ENCODE measurements at regions not wholly inside any gene's neighbourhood (a gene's known extent, or its start where the extent isn't known, plus 50 kb on each side); places are given as distances from the start of the nearest gene placed in this dataset.

- Histone ChIP-seq H3K56ac (ENCODE audit: low read length) (no peak overlapping the region), H3K27ac (ENCODE audit: low read depth, low read length) (no peak overlapping the region), H3K79me1 (ENCODE audit: low read length) (no peaks in the 10 kb centered on the region), H3K27me3 (ENCODE audit: insufficient read depth, low read length, poor library complexity) (no peaks in the 10 kb centered on the region), H3K4me2 (ENCODE audit: low read length) (no peak overlapping the region), H4K5ac (ENCODE audit: low read length) (no peak overlapping the region), H3K36me3 (ENCODE audit: control insufficient read depth, insufficient read depth, low read length) (no peaks in the 10 kb centered on the region), H2BK120ac (ENCODE audit: low read depth, low read length) (no peak overlapping the region), H3K79me2 (ENCODE audit: control insufficient read depth, insufficient read depth, low read length) (no peaks in the 10 kb centered on the region), H3K4me1 (ENCODE audit: control insufficient read depth, low read depth, low read length) (no peaks in the 10 kb centered on the region), H3K23ac (ENCODE audit: low read length) (no peak overlapping the region), H2BK15ac (replicated peaks; ENCODE audit: low read depth) (no peak overlapping the region), H3K9ac (ENCODE audit: low read length) (no peak overlapping the region), H2AK5ac (ENCODE audit: low read length) (no peak overlapping the region), H3K4ac (ENCODE audit: low read depth, low read length) (no peak overlapping the region), H3K18ac (ENCODE audit: low read length) (no peak overlapping the region), H4K8ac (ENCODE audit: low read depth, low read length) (no peak overlapping the region), H3K4me3 (ENCODE audit: low read length) (no peak overlapping the region), H2BK5ac (ENCODE audit: low read length) (no peak overlapping the region)
- no peak for DNase-seq
- no CpG with 5 or more reads among the region's 7 CpGs for WGBS (ENCODE audit: extremely low coverage, insufficient coverage, low lambda C conversion rate)
These were observed 243.3 kb upstream of the COL8A1 start for GRCh38 chr3:99394831-99395778.

- Histone ChIP-seq H3K4ac (ENCODE audit: low read depth, low read length) (no peak overlapping the region), H2AK5ac (ENCODE audit: low read length) (no peak overlapping the region), H3K18ac (ENCODE audit: low read length) (no peak overlapping the region), H3K79me1 (ENCODE audit: low read length) (no peaks in the 10 kb centered on the region), H3K23ac (ENCODE audit: low read length) (no peak overlapping the region), H3K36me3 (ENCODE audit: control insufficient read depth, insufficient read depth, low read length) (no peaks in the 10 kb centered on the region), H3K79me2 (ENCODE audit: control insufficient read depth, insufficient read depth, low read length) (no peaks in the 10 kb centered on the region), H3K27ac (ENCODE audit: low read depth, low read length) (no peak overlapping the region), H3K27me3 (ENCODE audit: insufficient read depth, low read length, poor library complexity) (no peaks in the 10 kb centered on the region), H2BK15ac (replicated peaks; ENCODE audit: low read depth) (no peak overlapping the region), H4K8ac (ENCODE audit: low read depth, low read length) (no peak overlapping the region), H3K4me2 (ENCODE audit: low read length) (no peak overlapping the region), H3K9ac (ENCODE audit: low read length) (no peak overlapping the region), H4K5ac (ENCODE audit: low read length) (no peak overlapping the region), H3K4me3 (ENCODE audit: low read length) (no peak overlapping the region), H3K56ac (ENCODE audit: low read length) (no peak overlapping the region), H2BK5ac (ENCODE audit: low read length) (no peak overlapping the region), H3K4me1 (ENCODE audit: control insufficient read depth, low read depth, low read length) (no peaks in the 10 kb centered on the region), H2BK120ac (ENCODE audit: low read depth, low read length) (no peak overlapping the region)
- DNase-seq, result no peak
- no CpG with 5 or more reads among the region's 2 CpGs for WGBS (ENCODE audit: extremely low coverage, insufficient coverage, low lambda C conversion rate)
These were observed 244.4 kb upstream of the COL8A1 start for GRCh38 chr3:99393961-99394360.

- Histone ChIP-seq H3K79me2 (ENCODE audit: control insufficient read depth, insufficient read depth, low read length) (no peaks in the 10 kb centered on the region), H2BK15ac (replicated peaks; ENCODE audit: low read depth) (no peak overlapping the region), H3K4me1 (ENCODE audit: control insufficient read depth, low read depth, low read length) (no peaks in the 10 kb centered on the region), H2AK5ac (ENCODE audit: low read length) (no peak overlapping the region), H2BK5ac (ENCODE audit: low read length) (no peak overlapping the region), H3K27ac (ENCODE audit: low read depth, low read length) (no peak overlapping the region), H2BK120ac (ENCODE audit: low read depth, low read length) (no peak overlapping the region), H3K27me3 (ENCODE audit: insufficient read depth, low read length, poor library complexity) (no peaks in the 10 kb centered on the region), H3K18ac (ENCODE audit: low read length) (no peak overlapping the region), H4K5ac (ENCODE audit: low read length) (no peak overlapping the region), H3K36me3 (ENCODE audit: control insufficient read depth, insufficient read depth, low read length) (no peaks in the 10 kb centered on the region), H3K4me2 (ENCODE audit: low read length) (no peak overlapping the region), H4K8ac (ENCODE audit: low read depth, low read length) (no peak overlapping the region), H3K56ac (ENCODE audit: low read length) (no peak overlapping the region), H3K79me1 (ENCODE audit: low read length) (no peaks in the 10 kb centered on the region), H3K9ac (ENCODE audit: low read length) (no peak overlapping the region), H3K23ac (ENCODE audit: low read length) (no peak overlapping the region), H3K4me3 (ENCODE audit: low read length) (no peak overlapping the region), H3K4ac (ENCODE audit: low read depth, low read length) (no peak overlapping the region)
- no peak for DNase-seq
These were observed 249.6 kb upstream of the COL8A1 start for GRCh38 chr3:99388780-99389179.

- Histone ChIP-seq H3K4me2 (ENCODE audit: low read length) (no peak overlapping the region), H3K79me1 (ENCODE audit: low read length) (no peaks in the 10 kb centered on the region), H3K4me1 (ENCODE audit: control insufficient read depth, low read depth, low read length) (no peaks in the 10 kb centered on the region), H2AK5ac (ENCODE audit: low read length) (no peak overlapping the region), H3K4ac (ENCODE audit: low read depth, low read length) (no peak overlapping the region), H2BK5ac (ENCODE audit: low read length) (no peak overlapping the region), H3K56ac (ENCODE audit: low read length) (no peak overlapping the region), H2BK120ac (ENCODE audit: low read depth, low read length) (no peak overlapping the region), H2BK15ac (replicated peaks; ENCODE audit: low read depth) (no peak overlapping the region), H3K18ac (ENCODE audit: low read length) (no peak overlapping the region), H3K79me2 (ENCODE audit: control insufficient read depth, insufficient read depth, low read length) (no peaks in the 10 kb centered on the region), H3K9ac (ENCODE audit: low read length) (no peak overlapping the region), H3K27me3 (ENCODE audit: insufficient read depth, low read length, poor library complexity) (no peaks in the 10 kb centered on the region), H3K23ac (ENCODE audit: low read length) (no peak overlapping the region), H3K4me3 (ENCODE audit: low read length) (no peak overlapping the region), H3K27ac (ENCODE audit: low read depth, low read length) (no peak overlapping the region), H4K8ac (ENCODE audit: low read depth, low read length) (no peak overlapping the region), H4K5ac (ENCODE audit: low read length) (no peak overlapping the region), H3K36me3 (ENCODE audit: control insufficient read depth, insufficient read depth, low read length) (no peaks in the 10 kb centered on the region)
- no peak for DNase-seq
These were observed 253.8 kb upstream of the COL8A1 start for GRCh38 chr3:99384596-99384995.

- Histone ChIP-seq H3K4me1 (ENCODE audit: control insufficient read depth, low read depth, low read length) (no peaks in the 10 kb centered on the region), H2BK15ac (replicated peaks; ENCODE audit: low read depth) (no peak overlapping the region), H2BK5ac (ENCODE audit: low read length) (no peak overlapping the region), H3K23ac (ENCODE audit: low read length) (no peak overlapping the region), H2BK120ac (ENCODE audit: low read depth, low read length) (no peak overlapping the region), H2AK5ac (ENCODE audit: low read length) (no peak overlapping the region), H3K4me2 (ENCODE audit: low read length) (no peak overlapping the region), H3K27me3 (ENCODE audit: insufficient read depth, low read length, poor library complexity) (no peaks in the 10 kb centered on the region), H3K18ac (ENCODE audit: low read length) (no peak overlapping the region), H3K56ac (ENCODE audit: low read length) (no peak overlapping the region), H3K27ac (ENCODE audit: low read depth, low read length) (no peak overlapping the region), H3K36me3 (ENCODE audit: control insufficient read depth, insufficient read depth, low read length) (no peaks in the 10 kb centered on the region), H4K8ac (ENCODE audit: low read depth, low read length) (no peak overlapping the region), H3K79me1 (ENCODE audit: low read length) (no peaks in the 10 kb centered on the region), H3K4me3 (ENCODE audit: low read length) (no peak overlapping the region), H3K4ac (ENCODE audit: low read depth, low read length) (no peak overlapping the region), H4K5ac (ENCODE audit: low read length) (no peak overlapping the region), H3K79me2 (ENCODE audit: control insufficient read depth, insufficient read depth, low read length) (no peaks in the 10 kb centered on the region), H3K9ac (ENCODE audit: low read length) (no peak overlapping the region)
- no peak for DNase-seq
- no CpG with 5 or more reads among the region's 3 CpGs for WGBS (ENCODE audit: extremely low coverage, insufficient coverage, low lambda C conversion rate)
These were observed 261.5 kb upstream of the COL8A1 start for GRCh38 chr3:99376926-99377325.

GRCh38 chr3:99373846-99374210, 264.6 kb upstream of the COL8A1 start:
- Histone ChIP-seq H3K79me2 (ENCODE audit: control insufficient read depth, insufficient read depth, low read length) (no peaks in the 10 kb centered on the region), H4K5ac (ENCODE audit: low read length) (no peak overlapping the region), H3K36me3 (ENCODE audit: control insufficient read depth, insufficient read depth, low read length) (no peaks in the 10 kb centered on the region), H3K4me2 (ENCODE audit: low read length) (no peak overlapping the region), H2BK5ac (ENCODE audit: low read length) (no peak overlapping the region), H3K18ac (ENCODE audit: low read length) (no peak overlapping the region), H3K27me3 (ENCODE audit: insufficient read depth, low read length, poor library complexity) (no peaks in the 10 kb centered on the region), H4K8ac (ENCODE audit: low read depth, low read length) (no peak overlapping the region), H2BK120ac (ENCODE audit: low read depth, low read length) (no peak overlapping the region), H3K23ac (ENCODE audit: low read length) (no peak overlapping the region), H3K27ac (ENCODE audit: low read depth, low read length) (no peak overlapping the region), H2AK5ac (ENCODE audit: low read length) (no peak overlapping the region), H3K56ac (ENCODE audit: low read length) (no peak overlapping the region), H3K79me1 (ENCODE audit: low read length) (no peaks in the 10 kb centered on the region), H2BK15ac (replicated peaks; ENCODE audit: low read depth) (no peak overlapping the region), H3K4me1 (ENCODE audit: control insufficient read depth, low read depth, low read length) (no peaks in the 10 kb centered on the region), H3K9ac (ENCODE audit: low read length) (no peak overlapping the region), H3K4me3 (ENCODE audit: low read length) (no peak overlapping the region), H3K4ac (ENCODE audit: low read depth, low read length) (no peak overlapping the region)
- DNase-seq, result no peak
- no CpG with 5 or more reads among the region's 2 CpGs for WGBS (ENCODE audit: extremely low coverage, insufficient coverage, low lambda C conversion rate)
